RWPE2 (cell line): ENCODE measurements at regions not wholly inside any gene's neighbourhood (a gene's known extent, or its start where the extent isn't known, plus 50 kb on each side); places are given as distances from the start of the nearest gene placed in this dataset.
A peak's percentile ranks its signal among the peaks of the same experiment; 100 is the strongest.

Source experiments
- ATAC-seq: fragments of 200-7000 bp; cut with Tn5 transposase; 3 replicates; pipeline ENCODE4 v1.9.1; 2021; ENCODE audit warnings: low read depth
- DNase-seq: peaks from one replicate; pipeline ENCODE4 v3.0.0-alpha.2; 2020; ENCODE audit warnings: low spot score
- H3K27ac ChIP-seq: fragments of 450-650 bp; 2 replicates; pipeline ENCODE4 v1.5.1; 2017; ENCODE audit warnings: mild to moderate bottlenecking; ENCODE audit not compliant: poor library complexity, severe bottlenecking
- H3K27me3 ChIP-seq: fragments of 250-450 bp; sonication (Bioruptor Pico); 2 replicates; pipeline ENCODE4 v1.5.1; 2021; ENCODE audit warnings: mild to moderate bottlenecking, moderate library complexity; ENCODE audit not compliant: insufficient read depth, poor library complexity, severe bottlenecking
- H3K36me3 ChIP-seq: fragments of 250-450 bp; sonication (Bioruptor Pico); 2 replicates; pipeline ENCODE4 v1.5.1; 2020; ENCODE audit warnings: low read depth, mild to moderate bottlenecking, moderate library complexity
- H3K4me1 ChIP-seq: fragments of 250-450 bp; sonication (Bioruptor Pico); 2 replicates; pipeline ENCODE4 v1.5.1; 2021; ENCODE audit warnings: mild to moderate bottlenecking, moderate library complexity; ENCODE audit not compliant: insufficient read depth, poor library complexity, severe bottlenecking
- H3K4me3 ChIP-seq: fragments of 250-450 bp; sonication (Bioruptor Pico); 2 replicates; pipeline ENCODE4 v1.5.1; 2021; ENCODE audit warnings: mild to moderate bottlenecking, moderate library complexity; ENCODE audit not compliant: severe bottlenecking
- H3K9me3 ChIP-seq: fragments of 250-450 bp; sonication (Bioruptor Pico); 2 replicates; pipeline ENCODE4 v1.5.1; 2021; ENCODE audit warnings: mild to moderate bottlenecking, moderate library complexity; ENCODE audit not compliant: severe bottlenecking
- CTCF ChIP-seq: fragments of 450-650 bp; IDR thresholded peaks from one replicate; pipeline ENCODE4 v1.5.1; 2017; ENCODE audit warnings: mild to moderate bottlenecking, moderate library complexity; ENCODE audit not compliant: poor library complexity, severe bottlenecking

- Histone ChIP-seq H3K9me3 (no peaks in the 10 kb centered on the region), H3K4me3 (no peak overlapping the region), H3K36me3 (no peaks in the 10 kb centered on the region), H3K27me3 (no peaks in the 10 kb centered on the region), H3K4me1 (no peaks in the 10 kb centered on the region), H3K27ac (no peak overlapping the region)
- TF ChIP-seq CTCF, result no peak
- no peak for ATAC-seq
- DNase-seq, result no peak
Measured at GRCh38 chr5:106474066-106474465, 1196.7 kb downstream of the EFNA5 start.

- no peak for DNase-seq
- Histone ChIP-seq H3K36me3 (no peaks in the 10 kb centered on the region), H3K4me3 (no peak overlapping the region), H3K4me1 (peaks cover 8% of the 10 kb centered on the region), H3K27me3 (no peaks in the 10 kb centered on the region), H3K9me3 (no peaks in the 10 kb centered on the region), H3K27ac (no peak overlapping the region)
- no peak for TF ChIP-seq CTCF
- no peak for ATAC-seq
Measured at GRCh38 chr5:106459541-106459940, 1211.2 kb downstream of the EFNA5 start.

DNA sequence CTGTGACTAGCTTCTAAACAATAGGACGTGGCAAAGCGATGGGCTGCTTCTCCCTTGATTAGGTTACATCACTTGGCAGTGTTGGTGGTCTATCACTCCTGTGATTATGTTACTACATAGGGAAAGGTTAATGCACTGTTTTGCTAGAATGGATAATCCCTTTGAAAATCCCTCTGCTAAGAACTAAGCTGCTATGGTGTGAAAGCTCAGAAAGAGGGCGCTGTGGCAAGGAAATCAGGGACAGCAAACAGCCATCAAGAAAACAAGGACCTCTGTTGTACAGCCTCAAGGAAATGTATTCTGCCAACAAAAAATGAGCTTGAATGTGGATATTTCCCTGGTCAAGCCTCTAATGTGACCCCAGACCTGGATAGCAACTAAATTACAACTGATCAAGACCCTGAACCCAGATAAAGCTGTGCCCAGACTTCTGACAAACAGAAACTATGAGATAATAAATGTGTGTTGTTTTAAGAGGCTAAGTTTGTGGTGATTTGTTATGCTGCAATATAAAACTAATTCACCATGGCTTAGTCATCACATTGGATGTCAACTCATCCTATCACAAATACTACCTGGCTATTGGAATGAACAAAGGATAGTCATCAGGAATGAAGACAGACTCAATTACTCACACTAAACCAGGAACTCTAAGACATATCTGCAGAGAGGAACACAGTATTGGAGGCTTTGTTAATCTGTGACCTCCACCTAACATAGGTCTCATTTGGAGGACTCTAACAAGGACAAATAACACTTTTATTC, 1215.9 kb downstream of the EFNA5 start:
- peaks cover 9% of the 10 kb centered on the region for H3K4me1 ChIP-seq
- H3K4me3 ChIP-seq, result no peak overlapping the region
- TF ChIP-seq CTCF, result peak; percentile 29
- peak; percentile 100 for ATAC-seq
- no peaks in the 10 kb centered on the region for H3K36me3 ChIP-seq
- no peak for DNase-seq
- peak overlapping the region; percentile 31 for H3K27ac ChIP-seq
- no peaks in the 10 kb centered on the region for H3K27me3 ChIP-seq
- no peaks in the 10 kb centered on the region for H3K9me3 ChIP-seq

GRCh38 chr5:106454050-106454449, 1216.7 kb downstream of the EFNA5 start:
- no peak for TF ChIP-seq CTCF
- H3K27ac ChIP-seq, result no peak overlapping the region
- H3K4me1 ChIP-seq, result peaks cover 9% of the 10 kb centered on the region
- no peak overlapping the region for H3K4me3 ChIP-seq
- H3K9me3 ChIP-seq, result no peaks in the 10 kb centered on the region
- H3K27me3 ChIP-seq, result no peaks in the 10 kb centered on the region
- ATAC-seq, result no peak
- no peak for DNase-seq
- no peaks in the 10 kb centered on the region for H3K36me3 ChIP-seq

DNA sequence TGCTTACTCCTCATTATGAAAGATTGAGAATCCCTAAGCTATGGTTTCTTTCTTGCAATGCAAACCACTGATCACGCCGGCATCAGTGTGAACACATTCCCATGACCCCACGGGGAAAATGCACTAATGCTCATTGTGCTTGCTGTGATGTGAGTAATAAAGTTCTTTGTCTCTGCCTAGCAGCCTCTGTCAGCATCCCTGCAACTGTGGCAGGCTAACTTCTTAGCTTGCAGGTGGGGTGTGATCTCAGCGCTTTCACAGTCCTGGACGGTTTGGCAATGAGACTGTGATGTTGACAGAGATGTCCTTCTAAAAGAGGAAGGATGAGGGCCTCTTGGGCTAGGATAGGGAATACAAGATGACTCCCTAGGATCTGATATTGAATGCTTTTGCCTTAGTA, 1218.7 kb downstream of the EFNA5 start:
- no peak overlapping the region for H3K27ac ChIP-seq
- H3K4me3 ChIP-seq, result no peak overlapping the region
- H3K36me3 ChIP-seq, result no peaks in the 10 kb centered on the region
- no peak for TF ChIP-seq CTCF
- no peaks in the 10 kb centered on the region for H3K9me3 ChIP-seq
- peaks cover 9% of the 10 kb centered on the region for H3K4me1 ChIP-seq
- no peaks in the 10 kb centered on the region for H3K27me3 ChIP-seq
- DNase-seq (no peak), ATAC-seq (no peak)
